ENCODE measurements at regions not wholly inside any gene's neighbourhood (a gene's known extent, or its start where the extent isn't known, plus 50 kb on each side); places are given as distances from the start of the nearest gene placed in this dataset.

DNA sequence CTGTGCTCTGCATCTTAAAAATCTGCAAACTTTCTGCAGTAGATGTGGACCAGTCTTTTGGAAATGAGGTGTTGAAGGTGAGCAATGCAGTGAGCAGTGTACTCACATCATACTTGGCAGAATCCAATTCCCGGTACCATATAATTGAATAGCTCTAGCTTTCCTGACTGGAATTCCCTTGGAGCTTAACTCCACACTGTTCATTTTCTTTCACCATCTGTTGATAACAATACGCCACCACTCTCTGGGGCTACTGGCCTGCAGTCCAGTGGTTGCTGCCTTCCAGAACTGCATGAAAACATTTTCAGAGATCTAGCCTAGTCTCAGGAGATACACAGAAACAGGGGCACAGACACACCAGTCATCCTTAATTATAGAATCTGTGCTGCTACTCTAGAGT lies 820.0 kb upstream of the NXPH2 start:
- TF ChIP-seq, protein P1, sequence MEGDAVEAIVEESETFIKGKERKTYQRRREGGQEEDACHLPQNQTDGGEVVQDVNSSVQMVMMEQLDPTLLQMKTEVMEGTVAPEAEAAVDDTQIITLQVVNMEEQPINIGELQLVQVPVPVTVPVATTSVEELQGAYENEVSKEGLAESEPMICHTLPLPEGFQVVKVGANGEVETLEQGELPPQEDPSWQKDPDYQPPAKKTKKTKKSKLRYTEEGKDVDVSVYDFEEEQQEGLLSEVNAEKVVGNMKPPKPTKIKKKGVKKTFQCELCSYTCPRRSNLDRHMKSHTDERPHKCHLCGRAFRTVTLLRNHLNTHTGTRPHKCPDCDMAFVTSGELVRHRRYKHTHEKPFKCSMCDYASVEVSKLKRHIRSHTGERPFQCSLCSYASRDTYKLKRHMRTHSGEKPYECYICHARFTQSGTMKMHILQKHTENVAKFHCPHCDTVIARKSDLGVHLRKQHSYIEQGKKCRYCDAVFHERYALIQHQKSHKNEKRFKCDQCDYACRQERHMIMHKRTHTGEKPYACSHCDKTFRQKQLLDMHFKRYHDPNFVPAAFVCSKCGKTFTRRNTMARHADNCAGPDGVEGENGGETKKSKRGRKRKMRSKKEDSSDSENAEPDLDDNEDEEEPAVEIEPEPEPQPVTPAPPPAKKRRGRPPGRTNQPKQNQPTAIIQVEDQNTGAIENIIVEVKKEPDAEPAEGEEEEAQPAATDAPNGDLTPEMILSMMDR (IDR thresholded peaks at IDR 0.05; ENCODE audit: low read depth, low read length), result no peak
- TF ChIP-seq EZH2phosphoT487 (IDR thresholded peaks at IDR 0.05; ENCODE audit: low read depth), result no peak

Measured in OCI-LY3 (cell line).